GM23248 (cell line): ENCODE measurements at regions not wholly inside any gene's neighbourhood (a gene's known extent, or its start where the extent isn't known, plus 50 kb on each side); places are given as distances from the start of the nearest gene placed in this dataset. TPM values are rescaled to one million over a fixed set of nuclear protein-coding genes. Genes with fewer than 3 reads are reported as not detected.

Experiments used
- DNase-seq: peaks from one replicate; pipeline ENCODE4 v3.0.0-alpha.2; 2015
- H2AFZ ChIP-seq: fragments of 200-600 bp; sonication (generic); 2 replicates; pipeline ENCODE4 v1.6.1; 2016; ENCODE audit warnings: antibody characterized with exemption
- H3F3A ChIP-seq: fragments of 200-600 bp; sonication (generic); 2 replicates; pipeline ENCODE4 v1.6.1; 2016; ENCODE audit warnings: mild to moderate bottlenecking, antibody characterized with exemption, mixed run types; ENCODE audit not compliant: insufficient read depth
- H3K27ac ChIP-seq: fragments of 200-600 bp; sonication (generic); 2 replicates; pipeline ENCODE4 v1.5.1; 2016; ENCODE audit warnings: mild to moderate bottlenecking
- H3K27me3 ChIP-seq: fragments of 200-600 bp; sonication (generic); replicated peaks from 2 replicates; pipeline ENCODE4 v1.6.1; 2016; ENCODE audit warnings: mild to moderate bottlenecking; ENCODE audit not compliant: insufficient read depth
- H3K36me3 ChIP-seq: fragments of 200-600 bp; sonication (generic); 2 replicates; pipeline ENCODE4 v1.6.1; 2016; ENCODE audit warnings: low read depth, mild to moderate bottlenecking
- H3K4me1 ChIP-seq: fragments of 200-600 bp; sonication (generic); 2 replicates; pipeline ENCODE4 v1.6.1; 2016; ENCODE audit warnings: mild to moderate bottlenecking; ENCODE audit not compliant: insufficient read depth
- H3K4me2 ChIP-seq: fragments of 200-600 bp; sonication (generic); one replicate; pipeline ENCODE4 v1.6.1; 2016; ENCODE audit warnings: mild to moderate bottlenecking; ENCODE audit not compliant: unreplicated experiment
- H3K4me3 ChIP-seq: fragments of 200-600 bp; sonication (generic); 2 replicates; pipeline ENCODE4 v1.5.1; 2016; ENCODE audit warnings: mild to moderate bottlenecking
- H3K79me2 ChIP-seq: fragments of 200-600 bp; sonication (generic); 2 replicates; pipeline ENCODE4 v1.6.1; 2016; ENCODE audit warnings: mild to moderate bottlenecking; ENCODE audit not compliant: insufficient read depth
- H3K9ac ChIP-seq: fragments of 200-600 bp; sonication (generic); 2 replicates; pipeline ENCODE4 v1.6.1; 2016; ENCODE audit warnings: mild to moderate bottlenecking
- H3K9me2 ChIP-seq: fragments of 200-600 bp; sonication (generic); 2 replicates; pipeline ENCODE4 v1.6.1; 2016; ENCODE audit warnings: mixed run types, mild to moderate bottlenecking, moderate library complexity; ENCODE audit not compliant: insufficient read depth
- H3K9me3 ChIP-seq: fragments of 200-600 bp; sonication (generic); one replicate; pipeline ENCODE4 v1.6.1; 2017; ENCODE audit warnings: low read depth
- H4K20me1 ChIP-seq: fragments of 200-600 bp; sonication (generic); 2 replicates; pipeline ENCODE4 v1.6.0; 2016; ENCODE audit not compliant: insufficient read depth
- EZH2 ChIP-seq: fragments of 200-600 bp; sonication (generic); IDR thresholded peaks from 2 replicates; pipeline ENCODE4 v1.6.1; 2018; ENCODE audit warnings: antibody characterized with exemption, mild to moderate bottlenecking; ENCODE audit not compliant: insufficient read depth, poor library complexity, severe bottlenecking
- EZH2phosphoT487 ChIP-seq: fragments of 200-600 bp; sonication (generic); IDR thresholded peaks from 2 replicates; pipeline ENCODE4 v1.6.1; 2018; ENCODE audit warnings: antibody characterized with exemption, moderate library complexity, mild to moderate bottlenecking, low read depth; ENCODE audit not compliant: insufficient read depth
- WGBS, 2 experiments: methylation state at CpG; one replicate each; pipeline ENCODE4 v1.1.6; 2015 to 2017; ENCODE audit warnings: low lambda C conversion rate in 2 of 2, low coverage in 1 of 2; ENCODE audit errors: missing lambda C conversion rate in 2 of 2; 5-methylcytosine and 5-hydroxymethylcytosine counted together
- in situ Hi-C: fragments of 300-500 bp; cut with MboI; formaldehyde crosslinking; loops from 2 replicates; pipeline ENCODE4 v1.15.0; 2020
- microRNA counts: library from miRNA; unstranded; fragments of <30 nt; microRNA quantifications from one replicate; lab custom pipeline; 2016
- microRNA-seq: library from miRNA; unstranded; fragments of <30 nt; microRNA quantifications from one replicate; pipeline ENCODE4, GENCODE V29; 2016; ENCODE audit warnings: borderline number of aligned reads
- small RNA-seq: library from RNA; depleted of rRNA; stranded (forward); fragments of <200 nt; gene quantifications from one replicate; pipeline ENCODE3, GENCODE V24; 2014; ENCODE audit warnings: low read depth, low replicate concordance

- H3K9ac ChIP-seq: no peak overlapping the region
- no peak overlapping the region for H3K4me3 ChIP-seq
- peak overlapping the region; percentile 53 for H3K27ac ChIP-seq
- no peaks in the 10 kb centered on the region for H3K27me3 ChIP-seq
- peak overlapping the region; percentile 47 for H2AFZ ChIP-seq
- H3K36me3 ChIP-seq: no peaks in the 10 kb centered on the region
- H4K20me1 ChIP-seq: no peaks in the 10 kb centered on the region
- peaks cover 11% of the 10 kb centered on the region for H3K4me1 ChIP-seq
- in situ Hi-C loops: no loop called here
- WGBS, 2 experiments: 14 to 19% methylated on average over 2 of the region's 2 CpGs
- no peaks in the 10 kb centered on the region for H3K9me3 ChIP-seq
- H3K9me2 ChIP-seq: no peaks in the 10 kb centered on the region
- DNase-seq: peak; percentile 84
- no peak for TF ChIP-seq EZH2phosphoT487
- TF ChIP-seq EZH2: no peak
- no peaks in the 10 kb centered on the region for H3K79me2 ChIP-seq
- H3F3A ChIP-seq: peaks cover 6% of the 10 kb centered on the region; the same call in 1 of the 2 replicates
- no peak overlapping the region for H3K4me2 ChIP-seq
Observed at GRCh38 chr6:132007474-132008190, 56.5 kb upstream of the CCN2 start.

GRCh38 chr6:132005178-132005577 lies 54.0 kb upstream of the CCN2 start:
- in situ Hi-C loops: no loop called here
- H3F3A ChIP-seq: peaks cover 6% of the 10 kb centered on the region; the same call in 1 of the 2 replicates
- no peaks in the 10 kb centered on the region for H3K36me3 ChIP-seq
- H3K4me3 ChIP-seq: no peak overlapping the region
- H3K27ac ChIP-seq: no peak overlapping the region
- 91 to 92% methylated on average over 2 of the region's 2 CpGs for WGBS, 2 experiments
- H3K4me2 ChIP-seq: no peak overlapping the region
- no peak overlapping the region for H3K9ac ChIP-seq
- H3K9me2 ChIP-seq: no peaks in the 10 kb centered on the region
- TF ChIP-seq EZH2 (no peak), EZH2phosphoT487 (no peak)
- no peak for DNase-seq
- H3K27me3 ChIP-seq: no peaks in the 10 kb centered on the region
- H4K20me1 ChIP-seq: no peaks in the 10 kb centered on the region
- peaks cover 11% of the 10 kb centered on the region for H3K4me1 ChIP-seq
- H3K9me3 ChIP-seq: no peaks in the 10 kb centered on the region
- H2AFZ ChIP-seq: no peak overlapping the region
- no peaks in the 10 kb centered on the region for H3K79me2 ChIP-seq

- Histone ChIP-seq H3K79me2 (no peaks in the 10 kb centered on the region), H3K4me2 (no peak overlapping the region), H3K9me2 (no peaks in the 10 kb centered on the region), H3K9ac (no peak overlapping the region), H3K27ac (no peak overlapping the region), H3K4me1 (peaks cover 11% of the 10 kb centered on the region), H2AFZ (no peak overlapping the region), H3K9me3 (no peaks in the 10 kb centered on the region), H3F3A (peaks cover 6% of the 10 kb centered on the region; the same call in 1 of the 2 replicates), H3K27me3 (no peaks in the 10 kb centered on the region), H3K36me3 (no peaks in the 10 kb centered on the region), H3K4me3 (no peak overlapping the region), H4K20me1 (no peaks in the 10 kb centered on the region)
- in situ Hi-C loops: no loop called here
- no peak for DNase-seq
- TF ChIP-seq EZH2: no peak
- no peak for TF ChIP-seq EZH2phosphoT487
- WGBS, 2 experiments: 76 to 89% methylated on average over 1 of the region's 1 CpG
Observed at GRCh38 chr6:132004668-132005067, 53.5 kb upstream of the CCN2 start.

DNA sequence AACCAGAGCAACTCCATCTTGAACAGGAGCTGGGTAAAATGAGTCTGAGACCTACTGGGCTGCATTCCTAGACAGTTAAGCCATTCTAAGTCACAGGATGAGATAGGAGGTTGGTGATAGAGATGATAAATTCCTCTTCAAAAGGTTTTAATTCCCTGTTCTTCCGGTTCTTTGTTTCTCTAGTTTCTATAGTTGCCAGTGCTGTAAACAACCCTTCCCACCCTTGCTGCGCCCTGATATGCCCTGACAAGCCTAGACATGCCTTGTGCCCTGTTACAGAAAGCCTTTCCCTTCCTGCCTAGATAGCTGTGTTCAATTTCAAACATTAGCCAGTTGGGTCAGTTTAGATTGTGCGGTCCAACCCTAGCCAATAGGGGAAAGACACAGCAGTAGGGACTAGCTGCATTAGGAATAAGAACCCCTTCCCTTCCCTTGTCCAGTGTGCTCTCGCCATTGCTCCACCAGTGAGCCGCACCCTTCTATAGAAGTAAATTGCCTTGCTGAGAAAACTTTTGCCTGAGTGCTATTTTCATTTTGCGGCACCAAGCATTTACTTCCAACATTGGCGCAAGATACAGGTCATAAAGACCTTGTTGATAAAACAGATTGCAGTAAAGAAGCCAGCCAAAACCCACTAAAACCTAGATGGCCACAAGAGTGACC lies 52.5 kb upstream of the CCN2 start:
- no peak for TF ChIP-seq EZH2phosphoT487
- TF ChIP-seq EZH2: no peak
- H2AFZ ChIP-seq: no peak overlapping the region
- H3K9me3 ChIP-seq: no peaks in the 10 kb centered on the region
- in situ Hi-C loops: no loop called here
- H3K79me2 ChIP-seq: no peaks in the 10 kb centered on the region
- no peak overlapping the region for H3K4me3 ChIP-seq
- no peak overlapping the region for H3K27ac ChIP-seq
- H3K27me3 ChIP-seq: no peaks in the 10 kb centered on the region
- 0 out of 2 replicates have a peak, but pooled peaks cover 3% of the 10 kb centered on the region for H3K9me2 ChIP-seq
- 86 to 89% methylated on average over 7 of the region's 7 CpGs for WGBS, 2 experiments
- H3K9ac ChIP-seq: no peak overlapping the region
- no peak for DNase-seq
- no peak overlapping the region for H3K4me2 ChIP-seq
- H4K20me1 ChIP-seq: no peaks in the 10 kb centered on the region
- H3F3A ChIP-seq: peaks cover 6% of the 10 kb centered on the region; the same call in 1 of the 2 replicates
- H3K4me1 ChIP-seq: peaks cover 11% of the 10 kb centered on the region
- H3K36me3 ChIP-seq: no peaks in the 10 kb centered on the region

MicroRNA genes in the stretch of these regions (microRNA counts, 767-probe panel; counts per million panel counts)
- microRNA hsa-miR-548aj-3p (lab: Ali Mortazavi, UCI): 447 counts per million, percentile 86 among the panel's probes with 10 or more counts

Small RNA genes in the stretch of these regions (microRNA-seq; reads per million reads assigned to microRNA genes)
- not detected for gene MIR548AJ1

Small RNA genes in the stretch of these regions (small RNA-seq; reads per million reads assigned to genes)
- not detected for gene MIR548AJ1
